A549 (cell line): ENCODE measurements at regions not wholly inside any gene's neighbourhood (a gene's known extent, or its start where the extent isn't known, plus 50 kb on each side); places are given as distances from the start of the nearest gene placed in this dataset.

ENCODE experiments used
- ATAC-seq, 2 experiments: fragments of 200-7000 bp in 1 of 2; fragments of >200 bp in 1 of 2; cut with Nextera tagmentation in 1 of 2; cut with Tn5 transposase in 1 of 2; 3 replicates each; pipeline versions ENCODE4 v1.8.0 to v1.9.1; 2018 to 2020; ENCODE audit warnings: mild to moderate bottlenecking in 1 of 2, moderate library complexity in 1 of 2
- CTCF ChIA-PET: fragments of 300-600 bp; sonication (Branson Sonifier 250); formaldehyde crosslinking; extraction: SDS; loops from one replicate; lab custom pipeline; 2021; ENCODE audit warnings: antibody characterized with exemption, inconsistent platforms; lab: Yijun Ruan, JAX
- POLR2A ChIA-PET: fragments of 350-600 bp; formaldehyde crosslinking; extraction: SDS; loops from one replicate; lab custom pipeline; 2021; ENCODE audit warnings: antibody characterized with exemption, inconsistent platforms; lab: Yijun Ruan, JAX
- DNase-seq, 2 experiments: peaks; one replicate each; pipeline versions ENCODE4 v3.0.0 to v3.0.0-alpha.2; 2011 to 2016; ENCODE audit warnings: low read depth in 1 of 2, low spot score in 1 of 2
- FAIRE-seq: peaks from 2 replicates; lab custom pipeline; 2011; peaks lifted over from hg19 to GRCh38; lab: Jason Lieb, UNC
- H3K27ac ChIP-seq, 2 experiments: fragments of >200 bp; sonication (Bioruptor Twin); formaldehyde crosslinking; 3 replicates each; pipeline ENCODE4 v1.5.1; 2016 to 2017
- H3K4me1 ChIP-seq: fragments of >200 bp; sonication (Bioruptor Twin); formaldehyde crosslinking; 3 replicates; pipeline ENCODE4 v1.6.1; 2016
- H3K4me2 ChIP-seq: fragments of >200 bp; sonication (Bioruptor Twin); formaldehyde crosslinking; 3 replicates; pipeline ENCODE4 v1.6.1; 2016
- H3K4me3 ChIP-seq: fragments of >200 bp; sonication (Bioruptor Twin); formaldehyde crosslinking; 3 replicates; pipeline ENCODE4 v1.5.1; 2016
- H3K9me3 ChIP-seq: fragments of >200 bp; sonication (Bioruptor Twin); formaldehyde crosslinking; 3 replicates; pipeline ENCODE4 v1.6.1; 2016
- CBX8 ChIP-seq: fragments of 200-600 bp; sonication (generic); IDR thresholded peaks from 2 replicates; pipeline ENCODE4 v1.6.1; 2016
- CEBPB ChIP-seq, 2 experiments: fragments of >200 bp in 1 of 2; sonication (Bioruptor Twin) in 1 of 2; formaldehyde crosslinking in 1 of 2; IDR thresholded peaks; 2 replicates each; pipeline ENCODE4 v1.6.1; 2012 to 2016
- CHD4 ChIP-seq: fragments of 200-600 bp; sonication (generic); IDR thresholded peaks from 2 replicates; pipeline ENCODE4 v1.6.1; 2016; ENCODE audit warnings: antibody characterized with exemption, mild to moderate bottlenecking, borderline replicate concordance
- CTCF ChIP-seq: fragments of >200 bp; sonication (Bioruptor Twin); formaldehyde crosslinking; IDR thresholded peaks from 3 replicates; pipeline ENCODE4 v1.5.1; 2016
- EP300 ChIP-seq, 2 experiments: fragments of >200 bp; sonication (Bioruptor Twin); formaldehyde crosslinking; IDR thresholded peaks; 2 replicates in 1 of 2; 3 replicates in 1 of 2; pipeline ENCODE4 v1.6.1; 2016 to 2017
- HDAC2 ChIP-seq: fragments of 200-600 bp; sonication (generic); IDR thresholded peaks from 2 replicates; pipeline ENCODE4 v1.6.1; 2016
- HMGXB4 ChIP-seq: fragments of 250-450 bp; sonication (Bioruptor Pico); IDR thresholded peaks from 2 replicates; pipeline ENCODE4 v1.5.0; 2021; ENCODE audit warnings: mild to moderate bottlenecking, moderate library complexity, borderline replicate concordance
- HOXB13 ChIP-seq: fragments of 250-450 bp; sonication (Bioruptor Pico); IDR thresholded peaks from 2 replicates; pipeline ENCODE4 v1.5.0; 2020; ENCODE audit warnings: low read depth, mild to moderate bottlenecking, moderate library complexity
- JUNB ChIP-seq: fragments of >200 bp; sonication (Bioruptor Twin); formaldehyde crosslinking; IDR thresholded peaks from 2 replicates; pipeline ENCODE4 v1.6.1; 2016
- KDM5A ChIP-seq: fragments of 200-600 bp; sonication (generic); IDR thresholded peaks from 2 replicates; pipeline ENCODE4 v1.6.1; 2016; ENCODE audit warnings: antibody characterized with exemption, mild to moderate bottlenecking
- MAFK ChIP-seq: fragments of 450-650 bp; IDR thresholded peaks from 2 replicates; pipeline ENCODE4 v1.6.1; 2014; ENCODE audit not compliant: partially characterized antibody
- PHF8 ChIP-seq: fragments of 200-600 bp; sonication (generic); IDR thresholded peaks from 2 replicates; pipeline ENCODE4 v1.6.1; 2016; ENCODE audit warnings: low read depth, mild to moderate bottlenecking, antibody characterized with exemption, moderate library complexity, borderline replicate concordance
- RFX5 ChIP-seq: fragments of 450-650 bp; IDR thresholded peaks from 2 replicates; pipeline ENCODE4 v1.7.1; 2014; ENCODE audit warnings: antibody characterized with exemption, mild to moderate bottlenecking, moderate library complexity
- TP53 ChIP-seq: fragments of 250-450 bp; sonication (Bioruptor Pico); IDR thresholded peaks from 2 replicates; pipeline ENCODE4 v1.5.0; 2021; ENCODE audit warnings: mild to moderate bottlenecking, moderate library complexity
- USF2 ChIP-seq: fragments of 450-650 bp; IDR thresholded peaks from 2 replicates; pipeline ENCODE4 v1.6.1; 2014; ENCODE audit warnings: antibody characterized with exemption
- WGBS: methylation state at CpG from one replicate; pipeline ENCODE4 v1.1.6; 2017; ENCODE audit errors: missing lambda C conversion rate; 5-methylcytosine and 5-hydroxymethylcytosine counted together

- ATAC-seq = no peak
- no peak for DNase-seq
- CTCF ChIA-PET = no interaction called here
- peaks cover 35% of the 10 kb centered on the region for H3K4me1 ChIP-seq
- no peak overlapping the region for H3K4me3 ChIP-seq
- WGBS = 72% methylated on average over 3 of the region's 3 CpGs
- H3K9me3 ChIP-seq = peaks cover 29% of the 10 kb centered on the region
- no peak overlapping the region for H3K4me2 ChIP-seq
- FAIRE-seq = no peak
- POLR2A ChIA-PET = no interaction called here
- H3K27ac ChIP-seq = peak overlapping the region; percentile 95 to 97
- TF ChIP-seq HMGXB4 (CRISPR knock-in tag) (no peak), PHF8 (no peak), HDAC2 (no peak), HOXB13 (CRISPR knock-in tag) (no peak), KDM5A (no peak), CBX8 (no peak), JUNB (no peak), EP300 (IDR thresholded peaks at IDR 0.05) (no peak), RFX5 (no peak), CHD4 (no peak), MAFK (no peak)
- TF ChIP-seq, all 56 proteins: peak for 0
These were observed 141.6 kb upstream of the SLC45A1 start for GRCh38 chr1:8176279-8176678.

- peak in 1 of 2 experiments; percentile 78 for DNase-seq
- H3K9me3 ChIP-seq = peaks cover 16% of the 10 kb centered on the region
- H3K4me3 ChIP-seq = no peak overlapping the region
- CTCF ChIA-PET = interaction anchor here (0.8 kb wide), 1 partner anchor 37 kb away, joined by 4 read pairs; no protein-coding TSS in a partner anchor
- FAIRE-seq = no peak
- H3K27ac ChIP-seq = peak overlapping the region; percentile 95 to 97
- WGBS = 24% methylated on average over 5 of the region's 5 CpGs
- POLR2A ChIA-PET = no interaction called here
- peak in 1 of 2 experiments; percentile 69; a peak in 4 of 6 replicates for ATAC-seq
- H3K4me2 ChIP-seq = peak overlapping the region; percentile 60
- H3K4me1 ChIP-seq = peaks cover 41% of the 10 kb centered on the region
- peak; percentile 43 to 71; a peak in 3 of 4 replicates for TF ChIP-seq CEBPB (IDR thresholded peaks at IDR 0.05)
- TF ChIP-seq CTCF = no peak
These were observed 143.1 kb upstream of the SLC45A1 start for GRCh38 chr1:8174807-8175206.

GRCh38 chr1:8171751-8172464, 145.8 kb upstream of the ERRFI1 start:
- DNase-seq (no peak), FAIRE-seq (no peak)
- ChIA-PET POLR2A (no interaction called here), CTCF (interaction anchor here (0.6 kb wide), 2 partner anchors 189 to 507 kb away, joined by 3 read pairs; no protein-coding TSS in a partner anchor)
- Histone ChIP-seq H3K4me3 (no peak overlapping the region), H3K27ac (peak overlapping the region; percentile 95 to 97), H3K4me2 (no peak overlapping the region), H3K9me3 (no peaks in the 10 kb centered on the region)
- TF ChIP-seq CBX8 = no peak
- TF ChIP-seq TP53 (CRISPR knock-in tag) = no peak
- TF ChIP-seq CEBPB (IDR thresholded peaks at IDR 0.05) = no peak
- TF ChIP-seq CHD4 = no peak
- TF ChIP-seq USF2 = peak; percentile 59
- TF ChIP-seq, all 56 proteins: peak for 1
- H3K4me1 ChIP-seq = peaks cover 61% of the 10 kb centered on the region
- no peak for ATAC-seq
- WGBS = 95% methylated on average over 14 of the region's 14 CpGs
